HAP-1 (cell line): ENCODE measurements at regions not wholly inside any gene's neighbourhood (a gene's known extent, or its start where the extent isn't known, plus 50 kb on each side); places are given as distances from the start of the nearest gene placed in this dataset.
A peak's percentile ranks its signal among the peaks of the same experiment; 100 is the strongest.
"Not testable (repeated sequence)": the region's sequence is repeated elsewhere in the genome, so short reads cannot be mapped to it uniquely, and the experiment has no call there.

Experiments used
- DNase-seq, 2 experiments: peaks; one replicate each; pipeline ENCODE4 v3.0.0-alpha.2; 2016 to 2020; ENCODE audit warnings: low spot score in 2 of 2
- H3K27me3 ChIP-seq: fragments of 250-450 bp; sonication (Bioruptor Pico); 2 replicates; pipeline ENCODE4 v1.5.1; 2020; ENCODE audit warnings: low read depth, mild to moderate bottlenecking, moderate library complexity
- H3K36me3 ChIP-seq: fragments of 250-450 bp; sonication (Bioruptor Pico); replicated peaks from 2 replicates; pipeline ENCODE4 v1.5.1; 2020; ENCODE audit warnings: mild to moderate bottlenecking
- H3K4me1 ChIP-seq: fragments of 250-450 bp; sonication (Bioruptor Pico); 2 replicates; pipeline ENCODE4 v1.5.1; 2020; ENCODE audit warnings: mild to moderate bottlenecking
- H3K4me3 ChIP-seq: fragments of 250-450 bp; sonication (Bioruptor Pico); 2 replicates; pipeline ENCODE4 v1.5.1; 2020; ENCODE audit warnings: mild to moderate bottlenecking, moderate library complexity
- H3K9me3 ChIP-seq: fragments of 250-450 bp; sonication (Bioruptor Pico); 2 replicates; pipeline ENCODE4 v1.5.1; 2020; ENCODE audit warnings: mild to moderate bottlenecking, moderate library complexity
- in situ Hi-C: fragments of 300-500 bp; cut with MboI; formaldehyde crosslinking; loops from 3 replicates; pipeline ENCODE4 v1.14.3; 2020; ENCODE audit warnings: low sequenced_read_pairs, inconsistent platforms, mixed read lengths

DNA sequence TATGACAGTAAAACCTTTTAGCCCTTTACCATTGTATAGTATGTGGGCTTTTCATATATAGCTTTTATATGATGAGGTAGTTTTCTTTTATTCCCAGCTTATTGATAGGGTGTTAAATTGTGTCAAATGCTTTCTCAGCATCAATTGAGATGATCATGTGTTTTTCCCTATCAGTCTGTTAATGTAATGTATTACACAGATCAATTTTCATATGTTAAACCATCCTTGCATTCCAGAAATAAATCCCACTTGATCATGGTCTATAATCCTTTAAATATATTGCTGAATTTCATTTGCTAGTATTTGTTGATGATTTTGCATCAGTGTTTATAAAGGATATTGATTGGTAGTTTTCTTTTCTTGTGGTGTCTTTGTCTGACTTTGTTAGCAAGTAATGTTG, 603.9 kb downstream of the TRHDE start:
- Histone ChIP-seq H3K4me1 (peaks cover 10% of the 10 kb centered on the region), H3K36me3 (no peaks in the 10 kb centered on the region), H3K27me3 (no peaks in the 10 kb centered on the region), H3K9me3 (peaks cover 6% of the 10 kb centered on the region), H3K4me3 (no peak overlapping the region)
- DNase-seq, result no peak
- in situ Hi-C loops, result no loop called here

DNA sequence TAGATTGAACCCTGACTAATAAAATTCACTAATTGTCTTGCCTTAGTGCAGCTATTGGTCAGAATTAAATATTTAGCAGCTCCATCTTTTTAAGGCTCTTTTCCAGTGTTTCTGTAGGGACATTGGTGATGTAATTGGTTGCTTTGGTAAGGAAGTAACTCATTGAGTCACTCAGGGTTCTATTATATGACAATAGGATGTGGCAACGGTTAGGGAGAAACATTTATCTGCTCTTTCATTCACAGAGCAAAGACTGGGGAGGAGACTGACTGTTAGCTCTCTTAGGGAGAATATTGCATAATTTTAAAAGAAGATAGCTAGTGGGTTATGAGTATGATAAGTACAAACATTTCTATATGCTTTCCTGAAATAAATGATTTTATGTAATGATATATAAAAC, 616.5 kb downstream of the TRHDE start:
- Histone ChIP-seq H3K4me3 (no peak overlapping the region), H3K9me3 (no peaks in the 10 kb centered on the region), H3K27me3 (no peaks in the 10 kb centered on the region), H3K4me1 (peaks cover 14% of the 10 kb centered on the region), H3K36me3 (no peaks in the 10 kb centered on the region)
- in situ Hi-C loops, result no loop called here
- no peak for DNase-seq

DNA sequence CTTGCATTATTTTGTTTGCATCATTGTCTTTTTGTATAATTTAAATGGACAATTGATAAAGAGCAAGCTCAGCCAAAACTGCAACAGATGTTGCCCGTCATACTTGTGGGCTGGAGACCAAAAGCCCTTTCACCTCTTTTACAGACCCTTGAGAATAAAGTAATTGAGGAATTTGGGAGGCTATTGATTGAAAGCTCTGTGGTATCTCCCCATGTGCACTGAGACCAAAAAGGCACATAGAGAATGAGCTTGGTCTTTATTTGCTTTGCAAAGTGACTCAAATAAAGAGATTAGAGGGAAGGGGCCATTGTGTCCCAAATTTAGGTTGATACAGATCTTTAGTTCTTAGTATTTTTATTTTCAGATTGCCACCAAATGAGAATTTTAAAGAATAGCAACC, 617.6 kb downstream of the TRHDE start:
- in situ Hi-C loops, result no loop called here

DNA sequence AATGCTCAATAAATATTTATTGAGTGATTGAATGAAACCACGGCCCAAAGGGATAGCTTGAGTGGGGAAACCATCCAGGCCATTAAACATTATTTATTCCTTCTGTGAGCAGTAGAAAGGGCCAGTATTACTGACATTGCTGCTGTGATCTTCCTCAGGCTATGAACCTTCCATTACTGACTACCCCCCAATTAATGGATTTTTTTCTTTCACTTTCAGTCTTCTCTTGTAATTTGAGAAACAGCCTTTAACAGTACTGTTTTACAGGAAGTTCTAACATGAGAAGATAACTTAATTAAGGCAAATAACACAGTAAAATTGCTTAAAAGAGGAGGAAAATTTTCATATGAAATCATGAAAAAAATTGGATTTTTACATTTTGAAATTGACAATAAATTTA, 629.5 kb downstream of the TRHDE start:
- no peak overlapping the region for H3K4me3 ChIP-seq
- H3K36me3 ChIP-seq, result no peaks in the 10 kb centered on the region
- no peaks in the 10 kb centered on the region for H3K27me3 ChIP-seq
- no peaks in the 10 kb centered on the region for H3K9me3 ChIP-seq
- H3K4me1 ChIP-seq, result peaks cover 2% of the 10 kb centered on the region; the same call in 1 of the 2 replicates
- DNase-seq, result no peak
- in situ Hi-C loops, result no loop called here

More for the DNA sequence above, 617.6 kb downstream of the TRHDE start:
- DNase-seq, result peak; percentile 20 to 83
- no peak overlapping the region for H3K4me3 ChIP-seq
- H3K27me3 ChIP-seq, result no peaks in the 10 kb centered on the region
- H3K9me3 ChIP-seq, result no peaks in the 10 kb centered on the region
- no peaks in the 10 kb centered on the region for H3K36me3 ChIP-seq
- peaks cover 14% of the 10 kb centered on the region for H3K4me1 ChIP-seq

DNA sequence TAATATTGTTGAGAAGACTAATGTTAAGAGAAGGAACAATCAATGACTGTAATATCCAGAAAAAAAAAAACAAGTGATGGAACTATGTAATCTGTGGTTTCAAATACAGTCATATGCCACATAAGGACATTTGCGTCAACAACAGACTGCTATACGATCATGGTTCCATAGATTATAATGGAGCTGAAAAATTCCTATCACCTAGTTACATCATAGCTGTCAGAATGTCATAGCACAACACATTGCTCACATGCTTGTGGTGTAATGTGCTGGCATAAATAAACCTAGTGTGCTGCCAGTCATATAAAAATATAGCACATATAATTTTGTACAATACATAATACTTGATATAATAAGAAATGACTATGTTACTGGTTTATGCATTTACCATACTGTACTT, 653.5 kb downstream of the TRHDE start:
- no peaks in the 10 kb centered on the region for H3K27me3 ChIP-seq
- in situ Hi-C loops, result no loop called here
- no peaks in the 10 kb centered on the region; the same call in 1 of the 2 replicates for H3K4me1 ChIP-seq
- no peaks in the 10 kb centered on the region for H3K9me3 ChIP-seq
- no peak for DNase-seq
- H3K36me3 ChIP-seq, result no peaks in the 10 kb centered on the region
- no peak overlapping the region for H3K4me3 ChIP-seq

DNA sequence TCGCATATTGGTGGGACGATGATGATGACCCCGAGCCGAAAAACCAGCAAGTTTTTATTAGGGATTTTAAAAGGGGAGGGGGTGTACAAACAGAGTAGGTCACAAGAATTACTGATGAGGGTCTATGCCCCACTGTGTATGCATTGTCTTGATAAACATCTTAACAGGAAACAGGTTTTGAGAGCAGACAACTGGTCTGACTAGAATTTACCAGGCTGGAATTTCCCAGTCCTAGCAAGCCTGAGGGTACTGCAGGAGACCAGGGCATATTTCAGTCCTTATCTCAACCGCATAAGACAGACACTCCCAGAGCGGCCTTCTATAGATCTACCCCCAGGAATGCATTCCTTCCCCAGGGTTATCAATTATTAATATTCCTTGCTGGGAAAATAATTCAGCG, 659.7 kb downstream of the TRHDE start:
- DNase-seq, H3K4me3 ChIP-seq, H3K9me3 ChIP-seq, H3K4me1 ChIP-seq, H3K27me3 ChIP-seq, in situ Hi-C loops, H3K36me3 ChIP-seq: not testable (repeated sequence)

DNA sequence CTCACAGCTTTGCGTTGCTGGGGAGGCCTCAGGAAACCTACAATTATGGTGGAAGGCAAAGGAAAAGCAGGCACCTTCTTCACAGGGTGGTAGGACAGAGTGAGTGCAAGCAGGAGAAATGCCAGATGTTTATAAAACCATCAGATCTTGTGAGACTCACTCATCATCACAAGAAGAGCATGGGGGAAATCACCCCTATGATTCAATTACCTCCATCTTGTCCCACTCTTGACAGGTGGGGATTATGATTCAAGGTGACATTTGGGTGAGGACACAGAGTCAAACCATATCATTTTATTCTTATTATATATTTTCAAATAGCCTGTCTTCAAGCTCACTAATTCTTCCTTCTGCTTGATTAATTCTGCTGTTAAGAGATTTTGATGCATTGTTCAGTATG, 665.3 kb downstream of the TRHDE start:
- Histone ChIP-seq H3K36me3 (no peaks in the 10 kb centered on the region), H3K4me3 (no peak overlapping the region), H3K4me1 (no peaks in the 10 kb centered on the region; the same call in 1 of the 2 replicates), H3K27me3 (no peaks in the 10 kb centered on the region), H3K9me3 (no peaks in the 10 kb centered on the region)
- no peak for DNase-seq
- in situ Hi-C loops, result no loop called here

DNA sequence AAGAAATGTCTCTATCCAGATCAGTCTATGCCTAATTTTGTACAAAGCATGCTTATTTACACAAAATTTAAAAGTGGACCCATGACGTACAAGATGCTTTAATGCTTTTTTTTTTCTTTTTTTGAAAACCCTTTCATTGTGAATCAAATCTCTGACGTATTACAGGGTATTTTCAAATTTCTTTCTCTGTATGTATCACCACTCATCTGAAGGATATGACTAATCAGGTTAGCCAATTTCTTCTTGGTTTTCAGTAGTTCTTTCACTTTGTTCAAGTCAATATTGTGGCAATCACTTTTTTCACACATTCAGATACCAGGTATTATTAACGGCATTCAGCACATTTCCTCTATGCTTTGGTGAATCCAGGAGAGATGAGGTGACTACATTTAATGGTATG, 685.3 kb downstream of the TRHDE start:
- Histone ChIP-seq H3K4me3 (no peak overlapping the region), H3K9me3 (no peaks in the 10 kb centered on the region), H3K27me3 (no peaks in the 10 kb centered on the region), H3K36me3 (no peaks in the 10 kb centered on the region), H3K4me1 (no peaks in the 10 kb centered on the region)
- in situ Hi-C loops, result no loop called here
- DNase-seq, result no peak

DNA sequence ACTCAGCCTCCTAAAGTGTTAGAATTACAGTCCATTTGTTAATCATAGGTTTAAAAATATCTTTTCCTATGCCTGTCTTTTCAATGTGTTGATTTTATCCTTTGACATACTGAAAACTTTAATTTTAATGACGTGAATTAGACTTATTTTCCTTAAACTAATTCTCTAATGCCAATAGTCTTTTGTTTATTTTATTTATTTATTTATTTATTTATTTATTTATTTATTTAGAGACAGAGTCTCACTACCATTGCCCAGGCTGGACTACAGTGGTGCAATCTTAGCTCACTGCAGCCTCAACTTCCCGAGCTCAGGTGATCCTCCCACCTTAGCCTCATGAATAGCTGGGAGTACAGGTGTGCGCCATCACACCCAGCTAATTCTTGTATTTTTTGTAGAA, 694.5 kb downstream of the TRHDE start:
- Histone ChIP-seq H3K4me1 (no peaks in the 10 kb centered on the region), H3K4me3 (no peak overlapping the region), H3K36me3 (no peaks in the 10 kb centered on the region), H3K9me3 (no peaks in the 10 kb centered on the region), H3K27me3 (no peaks in the 10 kb centered on the region)
- DNase-seq, result no peak
- in situ Hi-C loops, result no loop called here

DNA sequence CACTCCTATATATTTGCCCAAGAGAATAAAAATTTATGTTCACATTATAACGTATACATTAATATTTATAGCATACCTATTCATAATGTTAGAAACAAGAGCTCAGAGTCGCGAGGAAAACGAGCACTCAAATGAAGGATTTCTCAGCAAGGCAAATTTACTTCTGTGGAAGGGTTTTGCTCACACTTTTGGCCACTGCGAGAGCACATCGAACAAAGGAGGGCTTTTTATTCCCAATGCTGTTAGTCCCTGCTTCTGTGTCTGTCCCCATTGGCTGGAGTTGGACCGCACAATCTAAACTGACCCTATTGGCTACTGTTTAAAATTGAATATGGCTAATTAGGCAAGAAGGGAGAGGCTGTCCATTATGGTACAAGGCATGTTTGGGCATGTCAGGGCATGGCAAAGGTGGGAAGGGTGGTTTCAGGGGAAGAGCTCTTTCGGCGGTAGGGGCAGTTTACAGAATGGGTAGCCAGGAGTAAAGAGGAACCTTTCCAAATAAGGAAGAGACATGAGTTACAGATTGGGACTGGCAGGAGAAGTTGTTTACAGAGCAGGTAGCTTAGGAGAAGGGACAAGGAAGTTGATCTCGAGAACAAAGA, 702.9 kb downstream of the TRHDE start:
- H3K36me3 ChIP-seq, result no peaks in the 10 kb centered on the region
- no peaks in the 10 kb centered on the region for H3K9me3 ChIP-seq
- no peak overlapping the region for H3K4me3 ChIP-seq
- DNase-seq, result no peak
- in situ Hi-C loops, result no loop called here
- no peaks in the 10 kb centered on the region for H3K27me3 ChIP-seq
- no peaks in the 10 kb centered on the region for H3K4me1 ChIP-seq

DNA sequence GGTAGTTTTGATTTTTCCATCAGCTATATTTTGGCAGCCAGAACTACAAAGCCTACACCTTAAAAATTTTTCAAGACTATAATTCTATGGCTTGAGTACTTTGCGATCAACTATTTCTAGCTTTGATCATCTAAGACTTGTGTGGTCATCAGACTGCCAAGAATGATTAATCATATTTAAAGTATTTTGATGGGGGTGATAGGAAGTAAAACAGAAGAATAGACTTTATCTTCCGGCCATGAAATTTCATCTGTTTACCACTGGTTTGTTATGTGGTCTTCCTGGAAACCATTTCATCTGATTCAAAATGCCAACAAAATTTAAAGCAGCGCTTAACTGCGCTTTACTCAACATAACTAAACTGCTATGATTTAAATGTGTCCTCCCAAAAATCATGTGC, 706.8 kb downstream of the TRHDE start:
- Histone ChIP-seq H3K4me3 (no peak overlapping the region), H3K36me3 (no peaks in the 10 kb centered on the region), H3K4me1 (no peaks in the 10 kb centered on the region), H3K27me3 (no peaks in the 10 kb centered on the region), H3K9me3 (no peaks in the 10 kb centered on the region)
- DNase-seq, result no peak
- in situ Hi-C loops, result no loop called here

DNA sequence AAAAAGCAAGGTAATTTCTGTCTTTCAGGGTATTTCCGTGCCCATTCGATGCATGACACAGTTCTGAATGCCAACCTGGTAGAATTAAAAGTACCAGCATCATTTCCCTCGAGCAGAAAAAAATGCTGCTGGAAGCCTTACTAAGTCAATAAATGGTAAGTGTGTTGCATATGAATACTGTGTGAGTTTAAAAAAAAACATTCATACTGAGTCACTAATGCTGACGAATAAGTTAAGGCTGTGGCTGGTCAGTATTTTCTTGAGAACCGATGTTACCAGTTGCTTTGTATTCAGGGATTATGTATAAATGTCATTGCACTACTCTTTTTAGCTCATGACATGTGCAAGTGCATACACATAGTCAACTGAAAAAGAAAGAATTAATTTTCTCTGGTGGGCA, 710.2 kb downstream of the TRHDE start:
- Histone ChIP-seq H3K4me1 (no peaks in the 10 kb centered on the region), H3K4me3 (no peak overlapping the region), H3K27me3 (no peaks in the 10 kb centered on the region), H3K36me3 (no peaks in the 10 kb centered on the region), H3K9me3 (no peaks in the 10 kb centered on the region)
- in situ Hi-C loops, result no loop called here
- DNase-seq, result no peak

DNA sequence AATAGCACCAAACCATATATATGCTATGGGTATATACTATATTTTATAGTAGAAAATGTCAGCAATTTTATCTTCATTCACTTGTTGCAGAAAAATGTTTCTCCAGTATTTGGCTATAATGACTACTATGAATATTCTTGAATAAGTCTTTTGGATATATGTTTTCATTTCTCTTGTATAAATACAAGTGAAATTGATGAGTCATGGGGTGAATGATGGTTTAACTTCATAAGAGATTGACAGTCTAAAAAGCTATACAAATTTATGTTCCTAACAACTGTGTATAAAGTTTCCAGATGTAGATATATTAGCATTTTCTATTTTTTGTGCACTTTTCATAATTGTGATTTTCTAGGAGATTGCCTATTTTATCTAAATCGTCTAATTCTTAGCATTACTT, 714.8 kb downstream of the TRHDE start:
- in situ Hi-C loops, result no loop called here
- no peak for DNase-seq
- Histone ChIP-seq H3K27me3 (no peaks in the 10 kb centered on the region), H3K4me1 (no peaks in the 10 kb centered on the region), H3K9me3 (no peaks in the 10 kb centered on the region), H3K36me3 (no peaks in the 10 kb centered on the region), H3K4me3 (no peak overlapping the region)

DNA sequence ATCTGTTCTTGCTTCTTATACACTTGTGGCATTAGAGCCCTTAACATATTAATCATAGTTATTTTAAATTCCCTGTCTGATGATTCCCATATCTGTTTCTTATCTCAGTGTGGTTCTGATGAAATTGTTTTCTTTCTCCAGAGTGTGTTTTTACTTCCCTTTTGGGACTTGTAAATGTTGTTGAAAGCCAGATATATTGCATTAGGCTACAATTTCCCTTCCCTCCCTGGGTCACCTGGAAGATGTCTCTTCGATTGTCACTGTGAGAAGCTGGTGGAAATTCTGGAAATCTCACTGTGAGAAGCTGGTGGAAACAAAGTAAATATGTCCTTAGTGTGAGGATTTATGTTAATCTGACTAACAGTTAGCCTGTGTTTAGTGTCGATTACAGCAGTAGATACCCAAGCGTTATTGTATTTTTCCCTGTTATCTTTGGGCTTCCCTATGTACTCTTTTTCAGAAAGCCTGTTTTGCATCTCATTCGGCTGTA, 717.3 kb downstream of the TRHDE start:
- Histone ChIP-seq H3K27me3 (no peaks in the 10 kb centered on the region), H3K36me3 (no peaks in the 10 kb centered on the region), H3K4me3 (no peak overlapping the region), H3K4me1 (no peaks in the 10 kb centered on the region), H3K9me3 (no peaks in the 10 kb centered on the region)
- no peak for DNase-seq
- in situ Hi-C loops, result no loop called here

DNA sequence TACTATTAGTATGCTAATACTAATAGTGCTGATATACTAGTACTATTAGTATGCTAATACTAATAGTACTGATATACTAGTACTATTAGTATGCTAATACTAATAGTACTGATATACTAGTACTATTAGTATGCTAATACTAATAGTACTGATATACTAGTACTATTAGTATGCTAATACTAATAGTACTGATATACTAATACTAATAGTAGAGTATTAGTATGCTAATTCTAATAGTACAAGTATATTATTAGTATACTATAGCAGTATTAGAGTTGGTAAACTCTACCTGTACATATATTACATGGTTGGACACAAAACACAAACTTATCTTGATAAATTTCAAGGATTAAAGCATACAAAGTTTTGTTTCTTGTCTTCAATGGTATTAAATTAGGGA, 722.9 kb downstream of the TRHDE start:
- H3K27me3 ChIP-seq, H3K4me1 ChIP-seq, H3K36me3 ChIP-seq, DNase-seq, H3K9me3 ChIP-seq, in situ Hi-C loops, H3K4me3 ChIP-seq: not testable (repeated sequence)
